ENCODE measurements at regions not wholly inside any gene's neighbourhood (a gene's known extent, or its start where the extent isn't known, plus 50 kb on each side); places are given as distances from the start of the nearest gene placed in this dataset.

DNA sequence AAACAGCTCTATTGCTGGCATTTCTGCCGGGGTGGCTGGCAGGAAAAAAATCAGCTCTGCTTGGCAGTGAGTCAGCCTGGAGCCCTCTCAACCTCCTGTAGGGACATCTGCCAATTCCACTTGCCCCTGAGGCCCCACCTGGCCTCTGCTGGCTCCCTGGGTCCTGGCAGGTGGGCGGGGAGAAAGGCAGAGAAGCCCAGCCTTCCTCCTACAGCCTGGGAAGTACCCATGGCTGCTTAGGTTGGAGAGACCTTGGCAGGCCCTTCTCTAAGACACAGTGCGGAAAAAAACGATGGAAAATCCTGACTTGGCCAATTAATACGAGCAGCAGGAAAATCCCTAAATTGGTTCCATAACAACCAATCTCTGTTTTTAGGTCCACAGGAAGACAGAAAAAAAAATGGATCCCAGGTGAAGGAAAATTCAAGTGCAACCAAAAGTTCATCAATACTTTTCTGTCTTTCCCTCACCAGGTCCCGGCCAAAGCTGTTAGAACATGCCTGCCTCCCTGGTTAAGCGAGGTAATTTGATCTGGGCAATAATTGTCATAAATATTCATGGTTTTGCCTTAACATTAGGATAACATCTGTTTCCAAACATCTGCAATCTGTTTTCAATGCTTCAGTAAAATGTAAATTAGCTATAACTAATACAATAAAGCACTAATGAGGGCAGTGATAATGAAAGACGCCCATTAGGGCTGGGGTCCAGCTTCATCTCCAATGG is 245.9 kb downstream of the TFCP2L1 start:
- TF ChIP-seq, protein P1, sequence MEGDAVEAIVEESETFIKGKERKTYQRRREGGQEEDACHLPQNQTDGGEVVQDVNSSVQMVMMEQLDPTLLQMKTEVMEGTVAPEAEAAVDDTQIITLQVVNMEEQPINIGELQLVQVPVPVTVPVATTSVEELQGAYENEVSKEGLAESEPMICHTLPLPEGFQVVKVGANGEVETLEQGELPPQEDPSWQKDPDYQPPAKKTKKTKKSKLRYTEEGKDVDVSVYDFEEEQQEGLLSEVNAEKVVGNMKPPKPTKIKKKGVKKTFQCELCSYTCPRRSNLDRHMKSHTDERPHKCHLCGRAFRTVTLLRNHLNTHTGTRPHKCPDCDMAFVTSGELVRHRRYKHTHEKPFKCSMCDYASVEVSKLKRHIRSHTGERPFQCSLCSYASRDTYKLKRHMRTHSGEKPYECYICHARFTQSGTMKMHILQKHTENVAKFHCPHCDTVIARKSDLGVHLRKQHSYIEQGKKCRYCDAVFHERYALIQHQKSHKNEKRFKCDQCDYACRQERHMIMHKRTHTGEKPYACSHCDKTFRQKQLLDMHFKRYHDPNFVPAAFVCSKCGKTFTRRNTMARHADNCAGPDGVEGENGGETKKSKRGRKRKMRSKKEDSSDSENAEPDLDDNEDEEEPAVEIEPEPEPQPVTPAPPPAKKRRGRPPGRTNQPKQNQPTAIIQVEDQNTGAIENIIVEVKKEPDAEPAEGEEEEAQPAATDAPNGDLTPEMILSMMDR (IDR thresholded peaks at IDR 0.05) = no peak
- DNase-seq (ENCODE audit: low spot score) = no peak
- H3K4me3 ChIP-seq = no peak overlapping the region
- H3K27ac ChIP-seq = no peak overlapping the region

DNA sequence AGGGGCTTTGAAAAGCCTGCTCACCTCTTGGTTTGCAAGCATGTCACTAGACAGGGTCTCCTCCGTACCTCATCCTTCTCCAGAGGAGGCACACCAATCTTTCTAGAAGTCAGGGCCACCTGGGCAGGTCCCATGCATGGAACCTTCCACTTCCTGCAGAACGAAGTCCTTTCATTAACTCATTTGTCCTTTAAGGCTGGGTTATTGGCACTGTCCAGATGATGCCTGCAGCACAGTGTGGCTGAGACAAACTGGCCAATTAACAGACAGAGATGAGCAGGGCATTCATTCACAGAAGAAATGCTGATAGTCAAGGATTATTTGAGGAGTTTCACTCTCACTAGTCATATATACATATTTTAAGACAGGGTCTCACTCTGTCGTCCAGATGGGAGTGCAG is 245.3 kb downstream of the TFCP2L1 start:
- H3K27ac ChIP-seq = no peak overlapping the region

DNA sequence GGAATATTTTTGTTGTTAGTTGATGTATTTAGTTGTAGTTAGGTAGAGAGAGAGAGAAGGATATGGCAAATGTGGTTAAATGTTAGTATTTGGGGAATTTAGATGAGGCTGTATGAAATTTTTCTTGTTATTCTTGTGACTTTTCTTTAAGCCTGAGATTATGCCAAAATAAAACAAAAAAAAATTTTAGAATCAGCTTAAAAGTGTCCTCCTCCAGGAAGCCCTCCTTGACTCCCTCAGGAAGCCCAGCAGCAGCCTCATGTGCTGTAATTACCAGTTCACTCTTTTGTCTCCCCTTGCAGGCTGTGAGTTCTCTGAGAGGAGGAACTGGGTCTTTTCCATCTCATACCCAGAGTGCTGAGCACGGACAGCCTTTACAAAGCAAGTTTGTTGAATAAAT is 243.5 kb downstream of the TFCP2L1 start:
- Histone ChIP-seq H3K27ac (no peak overlapping the region), H3K4me3 (no peak overlapping the region)
- no peak for DNase-seq (ENCODE audit: low spot score)
- TF ChIP-seq, protein P1 (IDR thresholded peaks at IDR 0.05) = no peak

More for the DNA sequence above, 245.3 kb downstream of the TFCP2L1 start:
- DNase-seq (ENCODE audit: low spot score) = no peak
- TF ChIP-seq, protein P1 (IDR thresholded peaks at IDR 0.05) = no peak
- H3K4me3 ChIP-seq = no peak overlapping the region

DNA sequence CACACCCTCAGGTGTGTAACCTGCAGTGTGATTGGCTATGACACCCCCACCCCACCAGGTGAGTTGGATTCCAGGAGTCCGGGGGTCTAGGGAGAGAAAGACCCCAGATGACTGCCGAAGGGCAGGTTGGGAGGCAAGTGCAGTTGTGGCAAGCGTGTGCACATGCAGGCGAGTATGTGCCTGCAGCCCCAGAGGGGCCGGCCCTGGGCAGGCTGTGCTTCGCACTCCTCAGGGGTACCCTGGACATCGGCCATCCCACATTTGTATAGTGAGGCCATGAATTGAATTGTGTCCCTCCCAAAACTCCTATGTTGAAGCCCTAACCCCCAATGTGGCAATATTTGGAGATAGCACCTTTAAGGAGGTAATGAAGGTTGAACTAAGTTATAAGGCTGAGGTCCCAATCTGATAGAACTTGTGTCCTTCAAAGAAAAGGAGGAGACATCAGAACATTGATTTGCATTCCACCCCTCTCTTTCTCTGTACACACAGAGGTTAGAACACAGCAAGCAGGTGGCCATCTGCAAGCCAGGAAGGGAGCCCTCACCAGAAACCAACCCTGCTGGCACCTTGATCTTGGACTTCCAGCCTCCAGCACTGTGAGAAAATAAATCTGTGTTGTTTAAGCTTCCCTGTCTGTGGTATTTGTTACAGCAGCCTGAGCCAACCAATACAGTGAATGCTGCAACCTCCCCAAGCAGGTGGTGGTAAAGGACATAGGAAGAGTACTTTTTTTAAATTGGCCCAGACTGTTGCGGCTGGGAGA is 241.8 kb downstream of the TFCP2L1 start:
- DNase-seq (ENCODE audit: low spot score) = no peak
- H3K27ac ChIP-seq = no peak overlapping the region
- TF ChIP-seq, protein P1 (IDR thresholded peaks at IDR 0.05) = no peak
- no peak overlapping the region for H3K4me3 ChIP-seq

DNA sequence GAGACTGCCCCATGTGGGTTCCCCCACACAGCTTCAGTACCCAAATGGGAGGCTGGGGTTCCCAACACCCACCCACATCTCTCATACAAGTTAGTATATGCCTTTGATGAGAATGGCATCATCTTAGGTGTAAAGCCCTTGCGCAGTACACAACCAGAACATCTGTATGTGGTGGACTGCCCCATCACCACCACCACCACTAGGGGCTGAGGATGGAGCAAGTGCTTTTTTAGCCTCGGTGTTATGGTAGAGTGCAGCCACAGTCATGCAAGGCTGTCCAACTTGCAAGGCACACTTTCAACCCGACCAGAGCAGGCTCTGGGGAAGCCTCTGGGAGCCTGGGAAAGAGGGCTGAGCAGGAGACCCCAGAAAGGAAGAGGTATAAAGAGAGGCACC is 241.2 kb downstream of the TFCP2L1 start:
- no peak overlapping the region for H3K27ac ChIP-seq
- no peak overlapping the region for H3K4me3 ChIP-seq
- DNase-seq (ENCODE audit: low spot score) = no peak
- TF ChIP-seq, protein P1 (IDR thresholded peaks at IDR 0.05) = no peak

DNA sequence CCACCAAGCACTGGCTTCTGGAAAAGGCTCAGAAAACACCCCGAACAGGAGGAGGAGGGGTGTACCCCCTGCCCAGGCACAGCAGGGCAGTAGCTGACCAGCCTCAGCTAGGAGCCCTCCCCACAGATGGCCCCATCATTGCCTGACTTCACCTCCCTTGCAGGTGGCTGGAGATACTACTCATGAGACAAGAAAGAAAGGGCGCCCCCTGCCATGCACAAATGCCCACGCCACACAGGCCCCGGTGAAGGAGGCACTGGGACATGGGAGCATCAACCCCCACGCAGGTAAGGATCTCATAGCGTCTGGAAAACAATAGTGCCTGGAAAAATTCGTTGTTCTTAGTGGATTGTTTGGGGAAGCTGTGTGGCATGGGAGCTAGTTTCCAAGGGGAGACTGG is 240.6 kb downstream of the TFCP2L1 start:
- no peak for DNase-seq (ENCODE audit: low spot score)
- TF ChIP-seq, protein P1 (IDR thresholded peaks at IDR 0.05) = no peak
- Histone ChIP-seq H3K27ac (no peak overlapping the region), H3K4me3 (no peak overlapping the region)

DNA sequence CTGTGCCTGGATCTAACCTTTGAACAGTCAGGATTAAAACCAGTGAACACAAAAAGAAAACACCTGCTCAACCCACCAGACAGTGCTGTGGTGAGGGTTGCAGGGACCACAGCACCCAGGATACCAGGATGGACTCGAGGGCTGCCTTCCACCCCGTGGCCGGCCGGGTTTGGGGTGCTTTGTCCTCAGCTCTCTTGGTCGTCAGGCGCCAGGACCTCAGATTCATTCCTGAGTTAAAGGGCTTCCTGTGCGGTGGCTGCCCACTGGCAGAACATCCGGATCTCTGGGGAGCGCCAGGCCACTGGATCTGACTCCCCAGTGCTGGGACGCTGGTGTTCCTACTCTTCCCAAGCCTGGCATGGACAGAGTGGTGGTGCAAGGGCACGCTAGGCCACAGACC is 239.8 kb downstream of the TFCP2L1 start:
- no peak for DNase-seq (ENCODE audit: low spot score)
- Histone ChIP-seq H3K27ac (no peak overlapping the region), H3K4me3 (no peak overlapping the region)
- TF ChIP-seq, protein P1 (IDR thresholded peaks at IDR 0.05) = no peak

All from coronary artery (tissue), 2 donors.